Peyer's patch (tissue), 4 donors: ENCODE measurements at regions not wholly inside any gene's neighbourhood (a gene's known extent, or its start where the extent isn't known, plus 50 kb on each side); places are given as distances from the start of the nearest gene placed in this dataset.

ENCODE experiments used
- POLR2A ChIP-seq, 2 donors: fragments of 450-650 bp; IDR thresholded peaks; one replicate each; pipeline ENCODE4 v1.5.1; 2017; ENCODE audit warnings: antibody characterized with exemption in 2 of 2, mild to moderate bottlenecking in 2 of 2, moderate library complexity in 2 of 2
- TF ChIP-seq, protein P1 (sequence below), 6 experiments: fragments of 450-650 bp in 4 of 6; fragments of 200-600 bp in 2 of 6; sonication (generic) in 1 of 6; IDR thresholded peaks; one replicate each; pipeline ENCODE4 v1.5.1; 2017 to 2019; ENCODE audit warnings: antibody characterized with exemption in 6 of 6, mild to moderate bottlenecking in 3 of 6, moderate library complexity in 1 of 6

DNA sequence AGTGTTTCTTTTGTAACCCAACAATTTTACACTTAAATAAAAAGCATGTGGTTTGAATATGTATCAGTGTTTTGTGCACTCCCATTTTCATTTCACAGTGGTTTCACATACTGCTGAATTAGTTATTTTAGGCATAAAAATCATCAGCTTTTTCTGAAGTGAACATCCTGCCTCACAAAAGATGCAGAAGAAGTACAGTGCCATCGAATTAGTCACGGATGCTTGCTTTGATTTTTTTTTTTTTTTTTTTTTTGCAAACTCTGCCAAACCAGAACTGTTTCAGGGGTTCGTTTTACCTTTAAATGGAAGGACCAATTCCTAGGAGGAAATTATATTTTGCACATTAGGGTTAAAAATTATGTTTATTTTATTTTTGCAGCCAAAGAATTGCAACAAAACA lies 158.6 kb downstream of the RPS12 start:
- TF ChIP-seq POLR2A (IDR thresholded peaks at IDR 0.05) = no peak
- TF ChIP-seq, protein P1, sequence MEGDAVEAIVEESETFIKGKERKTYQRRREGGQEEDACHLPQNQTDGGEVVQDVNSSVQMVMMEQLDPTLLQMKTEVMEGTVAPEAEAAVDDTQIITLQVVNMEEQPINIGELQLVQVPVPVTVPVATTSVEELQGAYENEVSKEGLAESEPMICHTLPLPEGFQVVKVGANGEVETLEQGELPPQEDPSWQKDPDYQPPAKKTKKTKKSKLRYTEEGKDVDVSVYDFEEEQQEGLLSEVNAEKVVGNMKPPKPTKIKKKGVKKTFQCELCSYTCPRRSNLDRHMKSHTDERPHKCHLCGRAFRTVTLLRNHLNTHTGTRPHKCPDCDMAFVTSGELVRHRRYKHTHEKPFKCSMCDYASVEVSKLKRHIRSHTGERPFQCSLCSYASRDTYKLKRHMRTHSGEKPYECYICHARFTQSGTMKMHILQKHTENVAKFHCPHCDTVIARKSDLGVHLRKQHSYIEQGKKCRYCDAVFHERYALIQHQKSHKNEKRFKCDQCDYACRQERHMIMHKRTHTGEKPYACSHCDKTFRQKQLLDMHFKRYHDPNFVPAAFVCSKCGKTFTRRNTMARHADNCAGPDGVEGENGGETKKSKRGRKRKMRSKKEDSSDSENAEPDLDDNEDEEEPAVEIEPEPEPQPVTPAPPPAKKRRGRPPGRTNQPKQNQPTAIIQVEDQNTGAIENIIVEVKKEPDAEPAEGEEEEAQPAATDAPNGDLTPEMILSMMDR (IDR thresholded peaks at IDR 0.05) = no peak
